ENCODE measurements at regions not wholly inside any gene's neighbourhood (a gene's known extent, or its start where the extent isn't known, plus 50 kb on each side); places are given as distances from the start of the nearest gene placed in this dataset.

GRCh38 chr1:239633432-239633831 is 247.1 kb downstream of the CHRM3 start:
- Histone ChIP-seq H3K36me3 (no peaks in the 10 kb centered on the region), H3K9me3 (no peaks in the 10 kb centered on the region), H3K27ac (no peak overlapping the region), H3K4me1 (no peaks in the 10 kb centered on the region), H3K27me3 (no peaks in the 10 kb centered on the region), H3K4me3 (no peak overlapping the region)
- no peak for TF ChIP-seq POLR2A (IDR thresholded peaks at IDR 0.05)
- intact Hi-C loops (cut with DNase I; ENCODE audit: low total_unique reads), result no loop called here
- DNase-seq (ENCODE audit: low spot score in 2 of 2), result no peak

- TF ChIP-seq CTCF (IDR thresholded peaks at IDR 0.05) (no peak), POLR2A (IDR thresholded peaks at IDR 0.05) (no peak)
- H3K9me3 ChIP-seq, result no peaks in the 10 kb centered on the region
- no peaks in the 10 kb centered on the region for H3K36me3 ChIP-seq
These were observed 248.9 kb downstream of the CHRM3 start for GRCh38 chr1:239635276-239635675.

GRCh38 chr1:239636347-239636746 is 250.0 kb downstream of the CHRM3 start:
- no peak overlapping the region for H3K4me3 ChIP-seq

More at GRCh38 chr1:239635276-239635675, 248.9 kb downstream of the CHRM3 start:
- Histone ChIP-seq H3K27ac (no peak overlapping the region), H3K4me3 (no peak overlapping the region), H3K27me3 (no peaks in the 10 kb centered on the region), H3K4me1 (no peaks in the 10 kb centered on the region)
- intact Hi-C loops (cut with DNase I; ENCODE audit: low total_unique reads), result no loop called here
- DNase-seq (ENCODE audit: low spot score in 2 of 2), result peak in 1 of 2 donors; percentile 72

GRCh38 chr1:239644604-239645003 is 258.2 kb downstream of the CHRM3 start:
- H3K27me3 ChIP-seq, result no peaks in the 10 kb centered on the region
- no peak overlapping the region for H3K27ac ChIP-seq

More at GRCh38 chr1:239636347-239636746, 250.0 kb downstream of the CHRM3 start:
- no peaks in the 10 kb centered on the region for H3K27me3 ChIP-seq
- TF ChIP-seq POLR2AphosphoS5 (IDR thresholded peaks at IDR 0.05) (no peak), POLR2A (IDR thresholded peaks at IDR 0.05) (no peak), CTCF (IDR thresholded peaks at IDR 0.05) (no peak)
- DNase-seq (ENCODE audit: low spot score in 2 of 2), result no peak
- H3K27ac ChIP-seq, result no peak overlapping the region
- H3K9me3 ChIP-seq, result no peaks in the 10 kb centered on the region
- no peaks in the 10 kb centered on the region for H3K36me3 ChIP-seq
- no peaks in the 10 kb centered on the region for H3K4me1 ChIP-seq
- intact Hi-C loops (cut with DNase I; ENCODE audit: low total_unique reads), result no loop called here

GRCh38 chr1:239647045-239647444 is 260.7 kb downstream of the CHRM3 start:
- H3K27me3 ChIP-seq, result no peaks in the 10 kb centered on the region
- H3K4me1 ChIP-seq, result no peaks in the 10 kb centered on the region
- H3K27ac ChIP-seq, result no peak overlapping the region
- no peak overlapping the region for H3K4me3 ChIP-seq
- intact Hi-C loops (cut with DNase I; ENCODE audit: low total_unique reads), result no loop called here
- H3K9me3 ChIP-seq, result no peaks in the 10 kb centered on the region
- no peak for DNase-seq (ENCODE audit: low spot score in 2 of 2)
- H3K36me3 ChIP-seq, result no peaks in the 10 kb centered on the region
- no peak for TF ChIP-seq POLR2AphosphoS5 (IDR thresholded peaks at IDR 0.05)
- no peak for TF ChIP-seq CTCF (IDR thresholded peaks at IDR 0.05)
- TF ChIP-seq POLR2A (IDR thresholded peaks at IDR 0.05), result no peak

More at GRCh38 chr1:239644604-239645003, 258.2 kb downstream of the CHRM3 start:
- no peaks in the 10 kb centered on the region for H3K9me3 ChIP-seq
- no peak for DNase-seq (ENCODE audit: low spot score in 2 of 2)
- no peak for TF ChIP-seq POLR2AphosphoS5 (IDR thresholded peaks at IDR 0.05)
- no peak for TF ChIP-seq POLR2A (IDR thresholded peaks at IDR 0.05)
- TF ChIP-seq CTCF (IDR thresholded peaks at IDR 0.05), result no peak
- no peaks in the 10 kb centered on the region for H3K4me1 ChIP-seq
- no peaks in the 10 kb centered on the region for H3K36me3 ChIP-seq
- no peak overlapping the region for H3K4me3 ChIP-seq
- intact Hi-C loops (cut with DNase I; ENCODE audit: low total_unique reads), result no loop called here

All from breast epithelium (tissue), 4 donors.